H9 (cell line): ENCODE measurements at regions not wholly inside any gene's neighbourhood (a gene's known extent, or its start where the extent isn't known, plus 50 kb on each side); places are given as distances from the start of the nearest gene placed in this dataset.

Source experiments
- DNase-seq: peaks from one replicate; pipeline ENCODE4 v3.0.0-alpha.2; 2017
- H2AFZ ChIP-seq: one replicate; pipeline ENCODE4 v1.6.1; 2013; ENCODE audit warnings: mild to moderate bottlenecking, low read length, control low read depth, moderate library complexity
- H2AK5ac ChIP-seq: 2 replicates; pipeline ENCODE4 v1.6.1; 2013; ENCODE audit warnings: low read length, control low read depth, mixed read lengths; ENCODE audit not compliant: insufficient read length
- H2BK120ac ChIP-seq: one replicate; pipeline ENCODE4 v1.6.1; 2013; ENCODE audit warnings: low read depth, mild to moderate bottlenecking, low read length, control low read depth, inconsistent platforms; ENCODE audit not compliant: poor library complexity, severe bottlenecking
- H2BK12ac ChIP-seq: 2 replicates; pipeline ENCODE4 v1.6.1; 2013; ENCODE audit warnings: low read length, control low read depth, mixed read lengths, low read depth; ENCODE audit not compliant: insufficient read length
- H2BK15ac ChIP-seq: 2 replicates; pipeline ENCODE4 v1.6.1; 2013; ENCODE audit warnings: low read depth, low read length, control low read depth
- H2BK20ac ChIP-seq: one replicate; pipeline ENCODE4 v1.6.1; 2013; ENCODE audit warnings: low read depth, mild to moderate bottlenecking, low read length, control low read depth, inconsistent platforms; ENCODE audit not compliant: poor library complexity, severe bottlenecking
- H2BK5ac ChIP-seq: 2 replicates; pipeline ENCODE4 v1.6.1; 2013; ENCODE audit warnings: low read length, control low read depth, mixed read lengths; ENCODE audit not compliant: insufficient read length
- H3K14ac ChIP-seq: 2 replicates; pipeline ENCODE4 v1.6.1; 2013; ENCODE audit warnings: low read length, control low read depth; ENCODE audit not compliant: insufficient read depth
- H3K18ac ChIP-seq: 2 replicates; pipeline ENCODE4 v1.6.1; 2013; ENCODE audit warnings: low read depth, mild to moderate bottlenecking, mixed read lengths, low read length, control low read depth; ENCODE audit not compliant: insufficient read length
- H3K23ac ChIP-seq: 2 replicates; pipeline ENCODE4 v1.6.1; 2013; ENCODE audit warnings: low read length, control low read depth, mixed read lengths, low read depth; ENCODE audit not compliant: insufficient read length
- H3K23me2 ChIP-seq: 2 replicates; pipeline ENCODE4 v1.6.1; 2013; ENCODE audit warnings: low read depth, mild to moderate bottlenecking, mixed read lengths, low read length, control low read depth; ENCODE audit not compliant: insufficient read length, poor library complexity, severe bottlenecking
- H3K27ac ChIP-seq: 2 replicates; pipeline ENCODE4 v1.5.1; 2013; ENCODE audit warnings: low read length, control low read depth, mixed read lengths, low read depth; ENCODE audit not compliant: insufficient read length
- H3K27me3 ChIP-seq: 2 replicates; pipeline ENCODE4 v1.6.1; 2013; ENCODE audit warnings: low read length, control low read depth, inconsistent platforms; ENCODE audit not compliant: insufficient read depth
- H3K4ac ChIP-seq: 2 replicates; pipeline ENCODE4 v1.6.1; 2013; ENCODE audit warnings: low read depth, mild to moderate bottlenecking, control low read depth, inconsistent platforms, low read length, moderate library complexity
- H3K4me1 ChIP-seq: 2 replicates; pipeline ENCODE4 v1.6.1; 2013; ENCODE audit warnings: low read length, control low read depth, inconsistent platforms; ENCODE audit not compliant: insufficient read depth
- H3K4me2 ChIP-seq: 2 replicates; pipeline ENCODE4 v1.6.1; 2013; ENCODE audit warnings: low read length, control low read depth, mixed read lengths; ENCODE audit not compliant: insufficient read length, insufficient read depth
- H3K56ac ChIP-seq: 2 replicates; pipeline ENCODE4 v1.6.1; 2013; ENCODE audit warnings: low read depth, mild to moderate bottlenecking, mixed read lengths, low read length, control low read depth; ENCODE audit not compliant: insufficient read length
- H3K79me1 ChIP-seq: 2 replicates; pipeline ENCODE4 v1.6.1; 2013; ENCODE audit warnings: low read depth, mild to moderate bottlenecking, moderate library complexity, low read length, control low read depth, inconsistent platforms; ENCODE audit not compliant: insufficient read depth, poor library complexity, severe bottlenecking
- H3K79me2 ChIP-seq: 2 replicates; pipeline ENCODE4 v1.6.1; 2013; ENCODE audit warnings: low read length, control low read depth, inconsistent platforms; ENCODE audit not compliant: insufficient read depth
- H3K9ac ChIP-seq: 2 replicates; pipeline ENCODE4 v1.6.1; 2013; ENCODE audit warnings: low read length, control low read depth, mixed read lengths; ENCODE audit not compliant: insufficient read length; ENCODE audit errors: extremely low read depth
- H3K9me3 ChIP-seq: one replicate; pipeline ENCODE4 v1.6.1; 2013; ENCODE audit warnings: low read depth, low read length, inconsistent platforms; ENCODE audit not compliant: control insufficient read depth
- H3T11ph ChIP-seq: one replicate; pipeline ENCODE4 v1.6.1; 2013; ENCODE audit warnings: mild to moderate bottlenecking, low read length, control low read depth, inconsistent platforms
- H4K20me1 ChIP-seq: one replicate; pipeline ENCODE4 v1.6.1; 2013; ENCODE audit not compliant: control insufficient read depth, insufficient read length, insufficient read depth
- H4K5ac ChIP-seq: 2 replicates; pipeline ENCODE4 v1.6.1; 2013; ENCODE audit warnings: low read depth, mild to moderate bottlenecking, mixed read lengths, low read length, control low read depth; ENCODE audit not compliant: insufficient read length
- H4K8ac ChIP-seq: replicated peaks from 2 replicates; pipeline ENCODE4 v1.6.1; 2013; ENCODE audit warnings: low read length, control low read depth, mixed read lengths, low read depth; ENCODE audit not compliant: insufficient read length
- H4K91ac ChIP-seq: 2 replicates; pipeline ENCODE4 v1.6.1; 2013; ENCODE audit warnings: low read depth, mild to moderate bottlenecking, moderate library complexity, mixed read lengths, low read length, control low read depth; ENCODE audit not compliant: insufficient read length
- H3K27ac Mint-ChIP-seq, 3 experiments: 2 replicates in 2 of 3; 3 replicates in 1 of 3; pipeline ENCODE4 v1.8.0; 2020 to 2021; ENCODE audit warnings: mixed read lengths in 3 of 3, mild to moderate bottlenecking in 1 of 3, moderate library complexity in 1 of 3
- H3K27me3 Mint-ChIP-seq: 2 replicates; pipeline ENCODE4 v1.8.0; 2021; ENCODE audit warnings: low read depth, mild to moderate bottlenecking, moderate library complexity, mixed read lengths
- H3K36me3 Mint-ChIP-seq, 3 experiments: 2 replicates in 2 of 3; 3 replicates in 1 of 3; pipeline ENCODE4 v1.8.0; 2020 to 2021; ENCODE audit warnings: low read depth in 3 of 3, mixed read lengths in 3 of 3; ENCODE audit not compliant: insufficient read depth in 1 of 3
- H3K4me1 Mint-ChIP-seq, 2 experiments: 2 replicates each; pipeline ENCODE4 v1.8.0; 2020; ENCODE audit warnings: mixed read lengths in 2 of 2
- H3K4me3 Mint-ChIP-seq, 2 experiments: 2 replicates in 1 of 2; 3 replicates in 1 of 2; pipeline ENCODE4 v1.8.0; 2020 to 2021; ENCODE audit warnings: mild to moderate bottlenecking in 2 of 2, mixed read lengths in 2 of 2, moderate library complexity in 1 of 2
- H3K9me3 Mint-ChIP-seq, 2 experiments: 2 replicates in 1 of 2; 3 replicates in 1 of 2; pipeline ENCODE4 v1.8.0; 2020; ENCODE audit warnings: mild to moderate bottlenecking in 2 of 2, mixed read lengths in 2 of 2, moderate library complexity in 1 of 2
- CTCF ChIP-seq: fragments of 200-600 bp; sonication (generic); conservative IDR thresholded peaks from 3 replicates; pipeline ENCODE4 v1.8.0; 2021; ENCODE audit warnings: antibody characterized with exemption, mild to moderate bottlenecking
- WGBS: extraction: QIAGEN DNeasy Blood & Tissue Kit; methylation state at CpG from one replicate; pipeline ENCODE4 v1.1.7; 2013; ENCODE audit warnings: missing lambda C conversion rate, low lambda C conversion rate, mixed read lengths; ENCODE audit not compliant: insufficient read length; ENCODE audit errors: extremely low coverage; 5-methylcytosine and 5-hydroxymethylcytosine counted together

- no peaks in the 10 kb centered on the region for H3K9me3 Mint-ChIP-seq
- TF ChIP-seq CTCF: no peak
- no peak overlapping the region for H2BK15ac ChIP-seq
- H3K4me3 Mint-ChIP-seq: no peak overlapping the region
- no peak overlapping the region for H3K9ac ChIP-seq
- H2AFZ ChIP-seq: no peak overlapping the region
- H3T11ph ChIP-seq: no peak overlapping the region
- no peak overlapping the region for H2BK120ac ChIP-seq
- no peak overlapping the region for H3K14ac ChIP-seq
- no peaks in the 10 kb centered on the region for H3K23me2 ChIP-seq
- H3K18ac ChIP-seq: no peak overlapping the region
- H3K4me1 Mint-ChIP-seq: peaks cover 0 to 4% of the 10 kb centered on the region in 2 experiments; a peak in 2 of 4 replicates
- no peak overlapping the region for H3K27ac ChIP-seq
- H3K27me3 ChIP-seq: no peaks in the 10 kb centered on the region
- H3K79me2 ChIP-seq: no peaks in the 10 kb centered on the region
- DNase-seq: no peak
- H2BK20ac ChIP-seq: no peak overlapping the region
- H3K27ac Mint-ChIP-seq: peak overlapping the region in 1 of 3 experiments; percentile 27; a peak in 2 of 7 replicates
- no peak overlapping the region for H2AK5ac ChIP-seq
- no peak overlapping the region for H4K91ac ChIP-seq
- no peak overlapping the region for H3K4me2 ChIP-seq
- no peak overlapping the region for H3K56ac ChIP-seq
- no peak overlapping the region for H3K4ac ChIP-seq
- no peaks in the 10 kb centered on the region for H3K9me3 ChIP-seq
- H3K27me3 Mint-ChIP-seq: no peaks in the 10 kb centered on the region
- H2BK5ac ChIP-seq: no peak overlapping the region
- no peaks in the 10 kb centered on the region for H3K79me1 ChIP-seq
- H4K20me1 ChIP-seq: no peaks in the 10 kb centered on the region
- H4K8ac ChIP-seq: no peak overlapping the region
- WGBS: no CpG with 5 or more reads among the region's 2 CpGs
- no peak overlapping the region for H2BK12ac ChIP-seq
- H3K23ac ChIP-seq: no peak overlapping the region
- no peaks in the 10 kb centered on the region for H3K36me3 Mint-ChIP-seq
- H3K4me1 ChIP-seq: no peaks in the 10 kb centered on the region
- no peak overlapping the region for H4K5ac ChIP-seq
Measured at GRCh38 chr5:61943713-61944112, 362.3 kb upstream of the KIF2A start.
